H1 (cell line): ENCODE measurements at regions not wholly inside any gene's neighbourhood (a gene's known extent, or its start where the extent isn't known, plus 50 kb on each side); places are given as distances from the start of the nearest gene placed in this dataset.
A peak's percentile ranks its signal among the peaks of the same experiment; 100 is the strongest.

Experiments used
- CTCF ChIA-PET: fragments of 300-600 bp; sonication (Branson Sonifier 250); formaldehyde crosslinking; loops from one replicate; lab custom pipeline; 2021; ENCODE audit not compliant: partially characterized antibody; lab: Charles Lee
- POLR2A ChIA-PET: fragments of 300-600 bp; sonication (Branson Sonifier 250); formaldehyde crosslinking; loops from one replicate; lab custom pipeline; 2021; ENCODE audit warnings: inconsistent platforms; ENCODE audit not compliant: partially characterized antibody; lab: Charles Lee
- DNase-seq, 2 experiments: peaks; one replicate each; pipeline versions ENCODE4 v3.0.0 to v3.0.0-alpha.2; 2010 to 2022; ENCODE audit warnings: low spot score in 2 of 2, low read depth in 1 of 2, mixed read lengths in 1 of 2
- FAIRE-seq: peaks from 2 replicates; lab custom pipeline; 2011; peaks lifted over from hg19 to GRCh38; lab: Jason Lieb, UNC
- H2AFZ ChIP-seq: 2 replicates; pipeline ENCODE4 v1.8.1; 2012; ENCODE audit warnings: low read length, inconsistent platforms
- H2AK5ac ChIP-seq: 2 replicates; pipeline ENCODE4 v1.6.1; 2013; ENCODE audit warnings: low read depth, low read length
- H2BK120ac ChIP-seq: replicated peaks from 2 replicates; pipeline ENCODE3; 2013; ENCODE audit warnings: low read depth, low read length, inconsistent platforms
- H2BK12ac ChIP-seq: 2 replicates; pipeline ENCODE4 v1.6.1; 2013; ENCODE audit warnings: low read depth, low read length
- H2BK15ac ChIP-seq: 2 replicates; pipeline ENCODE4 v1.6.1; 2013; ENCODE audit warnings: low read length
- H2BK20ac ChIP-seq: 2 replicates; pipeline ENCODE4 v1.6.1; 2013; ENCODE audit warnings: low read length
- H2BK5ac ChIP-seq: 2 replicates; pipeline ENCODE4 v1.6.1; 2013; ENCODE audit warnings: low read depth, low read length
- H3K14ac ChIP-seq: 2 replicates; pipeline ENCODE4 v1.6.1; 2013; ENCODE audit warnings: inconsistent platforms; ENCODE audit not compliant: insufficient read length
- H3K18ac ChIP-seq: 2 replicates; pipeline ENCODE4 v1.6.1; 2013; ENCODE audit warnings: low read length; ENCODE audit errors: extremely low read depth
- H3K23ac ChIP-seq: 2 replicates; pipeline ENCODE4 v1.6.1; 2013; ENCODE audit warnings: inconsistent platforms; ENCODE audit not compliant: insufficient read length
- H3K23me2 ChIP-seq: 2 replicates; pipeline ENCODE4 v1.6.1; 2013; ENCODE audit warnings: low read depth, low read length
- H3K27ac ChIP-seq: 2 replicates; pipeline ENCODE4 v1.6.1; 2011; ENCODE audit warnings: low read depth, low read length, inconsistent platforms
- H3K27me3 ChIP-seq, 4 experiments: replicated peaks in 1 of 4; 1 replicate in 1 of 4; 2 replicates in 3 of 4; pipeline versions ENCODE4 v1.6.1 to v1.8.1; 2011 to 2013; ENCODE audit warnings: low read length in 3 of 4, mild to moderate bottlenecking in 3 of 4, inconsistent platforms in 2 of 4, mixed read lengths in 2 of 4, moderate library complexity in 1 of 4; ENCODE audit not compliant: control insufficient read depth in 3 of 4, insufficient read depth in 3 of 4; ENCODE audit errors: extremely low read depth in 1 of 4
- H3K36me3 ChIP-seq, 4 experiments: 2 replicates each; pipeline versions ENCODE4 v1.6.1 to v1.8.1; 2011 to 2013; ENCODE audit warnings: mild to moderate bottlenecking in 4 of 4, low read length in 3 of 4, moderate library complexity in 2 of 4, control low read depth in 1 of 4, inconsistent platforms in 1 of 4; ENCODE audit not compliant: insufficient read depth in 4 of 4, control insufficient read depth in 2 of 4
- H3K4ac ChIP-seq: replicated peaks from 2 replicates; pipeline ENCODE3; 2013; ENCODE audit warnings: low read length, low read depth, mixed read lengths, inconsistent platforms; ENCODE audit not compliant: insufficient read length
- H3K4me1 ChIP-seq, 4 experiments: replicated peaks in 1 of 4; 1 replicate in 1 of 4; 2 replicates in 3 of 4; pipeline versions ENCODE4 v1.6.1 to v1.8.1; 2011 to 2013; ENCODE audit warnings: low read length in 3 of 4, inconsistent platforms in 2 of 4, mixed read lengths in 1 of 4; ENCODE audit not compliant: insufficient read depth in 4 of 4, control insufficient read depth in 3 of 4
- H3K4me2 ChIP-seq, 2 experiments: 2 replicates each; pipeline versions ENCODE4 v1.6.1 to v1.8.1; 2011 to 2013; ENCODE audit warnings: low read depth in 2 of 2, low read length in 2 of 2, control low read depth in 1 of 2, inconsistent platforms in 1 of 2, mild to moderate bottlenecking in 1 of 2; ENCODE audit not compliant: insufficient read depth in 1 of 2
- H3K4me3 ChIP-seq, 4 experiments: fragments of 200-600, 300-600 bp in 1 of 4; sonication (generic), shearing (Covaris generic), sonication (Bioruptor Twin) in 1 of 4; 2 replicates each; pipeline versions ENCODE4 v1.5.1 to v1.8.1; 2011 to 2016; ENCODE audit warnings: low read length in 4 of 4, low read depth in 3 of 4, control low read depth in 2 of 4, inconsistent platforms in 2 of 4, mild to moderate bottlenecking in 2 of 4, mixed read lengths in 1 of 4, moderate library complexity in 1 of 4; ENCODE audit not compliant: insufficient read depth in 2 of 4; ENCODE audit errors: extremely low read depth in 1 of 4
- H3K56ac ChIP-seq: replicated peaks from 2 replicates; pipeline ENCODE3; 2013; ENCODE audit warnings: low read depth, mild to moderate bottlenecking, mixed read lengths, low read length, inconsistent platforms; ENCODE audit not compliant: insufficient read length
- H3K79me1 ChIP-seq: 2 replicates; pipeline ENCODE4 v1.6.1; 2013; ENCODE audit warnings: low read depth, low read length, control low read depth
- H3K79me2 ChIP-seq, 2 experiments: 2 replicates each; pipeline versions ENCODE4 v1.6.1 to v1.8.1; 2012 to 2013; ENCODE audit warnings: low read length in 2 of 2, mild to moderate bottlenecking in 2 of 2, inconsistent platforms in 1 of 2; ENCODE audit not compliant: insufficient read depth in 2 of 2, control insufficient read depth in 1 of 2
- H3K9ac ChIP-seq, 4 experiments: replicated peaks in 1 of 4; 1 replicate in 1 of 4; 2 replicates in 3 of 4; pipeline versions ENCODE4 v1.6.1 to v1.8.1; 2011 to 2013; ENCODE audit warnings: low read depth in 3 of 4, low read length in 3 of 4, control low read depth in 2 of 4, mild to moderate bottlenecking in 2 of 4, moderate library complexity in 2 of 4, inconsistent platforms in 1 of 4; ENCODE audit errors: extremely low read depth in 1 of 4
- H3K9me3 ChIP-seq, 2 experiments: 2 replicates each; pipeline versions ENCODE4 v1.6.1 to v1.8.1; 2012 to 2013; ENCODE audit warnings: mild to moderate bottlenecking in 2 of 2, moderate library complexity in 2 of 2, control low read depth in 1 of 2, inconsistent platforms in 1 of 2, low read depth in 1 of 2, low read length in 1 of 2, mixed read lengths in 1 of 2; ENCODE audit not compliant: insufficient read depth in 2 of 2
- H4K20me1 ChIP-seq, 2 experiments: replicated peaks in 1 of 2; 2 replicates each; pipeline versions ENCODE3 to v1.8.1; 2011 to 2013; ENCODE audit warnings: inconsistent platforms in 2 of 2, low read length in 2 of 2, mild to moderate bottlenecking in 1 of 2; ENCODE audit not compliant: insufficient read depth in 2 of 2, control insufficient read depth in 1 of 2
- H4K5ac ChIP-seq: 2 replicates; pipeline ENCODE4 v1.6.1; 2013; ENCODE audit warnings: low read length, low read depth, mixed read lengths, inconsistent platforms; ENCODE audit not compliant: insufficient read length
- H4K8ac ChIP-seq: 2 replicates; pipeline ENCODE4 v1.8.0; 2013; ENCODE audit warnings: mild to moderate bottlenecking, moderate library complexity, low read length, inconsistent platforms; ENCODE audit not compliant: insufficient read depth; ENCODE audit errors: extremely low read depth
- H4K91ac ChIP-seq: replicated peaks from 2 replicates; pipeline ENCODE3; 2013; ENCODE audit warnings: low read length, mixed read lengths, inconsistent platforms; ENCODE audit not compliant: insufficient read length
- ATF2 ChIP-seq: IDR thresholded peaks from 2 replicates; pipeline ENCODE4 v1.6.1; 2012; ENCODE audit warnings: low read length, inconsistent platforms
- ATF3 ChIP-seq: IDR thresholded peaks from 2 replicates; pipeline ENCODE4 v1.6.1; 2011; ENCODE audit warnings: low read depth, mild to moderate bottlenecking, low read length; ENCODE audit not compliant: insufficient read depth
- BCL11A ChIP-seq, 2 experiments: IDR thresholded peaks; one replicate each; pipeline ENCODE4 v1.6.1; 2011; ENCODE audit warnings: low read depth in 2 of 2, low read length in 2 of 2, mild to moderate bottlenecking in 2 of 2
- CHD1 ChIP-seq: IDR thresholded peaks from 2 replicates; pipeline ENCODE4 v1.6.1; 2012; ENCODE audit warnings: low read depth, low read length, improper control_type of control experiment
- CTCF ChIP-seq, 3 experiments: IDR thresholded peaks; 1 replicate in 2 of 3; 2 replicates in 1 of 3; pipeline versions ENCODE4 v1.5.1 to v1.6.1; 2011; ENCODE audit warnings: low read length in 3 of 3, mild to moderate bottlenecking in 3 of 3, inconsistent platforms in 2 of 3, low read depth in 1 of 3, moderate library complexity in 1 of 3; ENCODE audit not compliant: insufficient read depth in 1 of 3; ENCODE audit errors: control extremely low read depth in 1 of 3
- JUND ChIP-seq: IDR thresholded peaks from 2 replicates; pipeline ENCODE4 v1.6.1; 2011; ENCODE audit warnings: mild to moderate bottlenecking, improper control_type of control experiment, low read length
- NRF1 ChIP-seq: IDR thresholded peaks from 2 replicates; pipeline ENCODE4 v1.6.1; 2011; ENCODE audit warnings: mild to moderate bottlenecking, low read depth, low read length, improper control_type of control experiment
- SIX5 ChIP-seq: IDR thresholded peaks from 2 replicates; pipeline ENCODE4 v1.6.1; 2011; ENCODE audit warnings: mild to moderate bottlenecking, low read depth, low read length
- ZNF274 ChIP-seq: IDR thresholded peaks from 2 replicates; pipeline ENCODE4 v1.7.0; 2012; ENCODE audit warnings: low read length, borderline replicate concordance; ENCODE audit errors: extremely low read depth
- WGBS, 2 experiments: shearing (Covaris generic) in 1 of 2; methylation state at CpG; one replicate each; pipeline versions ENCODE4 v1.1.6 to v1.1.7; 2013 to 2015; ENCODE audit warnings: low lambda C conversion rate in 2 of 2, mixed read lengths in 2 of 2, inconsistent platforms in 1 of 2, low coverage in 1 of 2, missing lambda C conversion rate in 1 of 2; ENCODE audit not compliant: insufficient replicate concordance in 2 of 2, insufficient coverage in 1 of 2, insufficient read length in 1 of 2; ENCODE audit errors: extremely low coverage in 1 of 2, missing lambda C conversion rate in 1 of 2; 5-methylcytosine and 5-hydroxymethylcytosine counted together

- no peaks in the 10 kb centered on the region for H3K27me3 ChIP-seq
- WGBS, 2 experiments: 61% methylated on average over 3 of the region's 3 CpGs; no CpG with 5 or more reads in 1 of the 2 experiments
- DNase-seq (no peak), FAIRE-seq (no peak)
- H3K4me2 ChIP-seq: no peak overlapping the region
- no peak overlapping the region for H4K8ac ChIP-seq
- CTCF ChIA-PET: interaction anchor here (0.6 kb wide), 1 partner anchor 278 kb away, joined by 3 read pairs; no protein-coding TSS in a partner anchor
- peaks cover 0 to 4% of the 10 kb centered on the region in 2 experiments; a peak in 1 of 4 replicates for H3K9me3 ChIP-seq
- H2BK15ac ChIP-seq: no peak overlapping the region
- no peak overlapping the region for H4K5ac ChIP-seq
- POLR2A ChIA-PET: no interaction called here
- no peak overlapping the region for H3K4ac ChIP-seq
- H3K18ac ChIP-seq: 0 out of 2 replicates have a peak overlapping the region, but pooled peaks have one; percentile 89
- no peaks in the 10 kb centered on the region for H3K79me2 ChIP-seq
- H2BK12ac ChIP-seq: no peak overlapping the region
- H2BK120ac ChIP-seq: no peak overlapping the region
- peak overlapping the region; percentile 12; the same call in 1 of the 2 replicates for H2BK5ac ChIP-seq
- no peak overlapping the region for H3K56ac ChIP-seq
- no peak overlapping the region for H3K27ac ChIP-seq
- H3K4me3 ChIP-seq: no peak overlapping the region
- H2AFZ ChIP-seq: no peak overlapping the region
- no peaks in the 10 kb centered on the region; the same call in none of the 2 replicates for H3K79me1 ChIP-seq
- no peaks in the 10 kb centered on the region for H3K23me2 ChIP-seq
- H3K36me3 ChIP-seq: no peaks in the 10 kb centered on the region
- no peaks in the 10 kb centered on the region for H4K20me1 ChIP-seq
- H3K4me1 ChIP-seq: peaks cover 11 to 24% (median 13%) of the 10 kb centered on the region in 4 experiments; a peak in 6 of 7 replicates
- H2BK20ac ChIP-seq: peak overlapping the region; percentile 96; the same call in 1 of the 2 replicates
- no peak overlapping the region for H3K23ac ChIP-seq
- H3K9ac ChIP-seq: no peak overlapping the region
- H3K14ac ChIP-seq: no peak overlapping the region
- no peak overlapping the region for H2AK5ac ChIP-seq
- no peak overlapping the region for H4K91ac ChIP-seq
- TF ChIP-seq ZNF274 (no peak), BCL11A (IDR thresholded peaks at IDR 0.05; ENCODE audit: low read depth in 2 of 2, low read length in 2 of 2) (no peak), ATF3 (no peak), SIX5 (no peak), NRF1 (no peak), CHD1 (no peak), CTCF (IDR thresholded peaks at IDR 0.05; ENCODE audit: control extremely low read depth in 1 of 3, insufficient read depth in 1 of 3, low read depth in 1 of 3, low read length in 3 of 3) (no peak), JUND (no peak), ATF2 (no peak)
These were observed 85.7 kb upstream of the SHISA3 start for GRCh38 chr4:42311591-42311990.
